ENCODE measurements at regions not wholly inside any gene's neighbourhood (a gene's known extent, or its start where the extent isn't known, plus 50 kb on each side); places are given as distances from the start of the nearest gene placed in this dataset.
"Not testable (repeated sequence)": the region's sequence is repeated elsewhere in the genome, so short reads cannot be mapped to it uniquely, and the experiment has no call there.

DNA sequence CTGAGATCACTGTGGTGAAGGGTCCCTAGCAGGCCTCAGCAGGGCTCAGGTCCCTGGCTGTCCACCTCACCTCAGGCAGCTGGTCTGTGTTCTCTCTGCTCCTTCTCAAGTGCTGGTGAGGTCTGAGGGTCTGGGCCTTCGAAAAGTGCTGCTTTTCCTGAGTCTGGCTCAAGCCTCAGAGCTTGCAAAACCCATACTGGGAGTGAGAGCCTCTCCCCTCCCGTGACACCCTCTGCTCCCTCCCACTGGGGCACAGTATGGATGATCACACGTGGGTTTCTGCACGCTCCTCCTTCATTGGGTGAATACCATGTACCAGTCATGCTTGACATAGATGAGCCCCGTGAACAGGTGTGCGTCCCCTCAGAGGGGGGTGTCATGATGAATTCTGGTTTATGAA lies 73.3 kb upstream of the WASF3 start:
- no peak for DNase-seq

DNA sequence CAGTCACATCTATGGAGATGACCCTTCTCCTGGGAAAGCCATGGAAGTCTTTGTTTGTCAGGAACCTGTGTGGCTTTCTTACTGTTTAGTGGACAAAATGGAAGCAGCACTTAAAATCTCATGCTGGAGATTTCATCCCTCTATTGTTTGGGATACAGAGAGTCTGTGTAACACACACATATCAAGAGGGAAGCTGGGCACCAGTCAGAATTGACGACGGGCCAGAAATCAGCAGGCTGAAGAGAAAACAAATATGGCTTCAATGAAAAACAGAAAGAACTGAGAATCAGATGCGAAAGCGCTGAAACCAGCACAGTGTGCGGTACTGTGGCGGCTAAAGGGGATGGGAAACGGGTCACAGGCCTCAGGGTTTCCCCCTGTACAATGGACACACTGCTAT lies 72.2 kb upstream of the WASF3 start:
- no peak for DNase-seq

DNA sequence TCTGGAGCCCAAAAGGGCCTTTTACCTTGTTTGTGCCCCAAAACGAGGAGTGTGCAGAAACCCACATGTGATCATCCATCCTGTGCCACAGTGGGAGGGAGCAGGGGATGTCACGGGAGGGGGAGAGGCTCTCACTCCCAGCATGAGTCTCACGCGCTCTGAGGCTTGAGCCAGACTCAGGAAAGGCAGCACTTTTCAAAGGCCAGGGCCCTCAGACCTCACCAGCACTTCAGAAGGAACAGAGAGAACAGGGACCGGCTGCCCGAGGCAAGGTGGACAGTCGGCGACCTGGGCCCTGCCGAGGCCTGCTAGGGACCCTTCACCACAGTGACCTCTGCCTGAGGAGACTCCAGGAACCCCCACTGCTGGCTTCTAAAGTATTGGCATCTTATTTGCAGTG lies 71.7 kb upstream of the WASF3 start:
- no peak for DNase-seq

DNA sequence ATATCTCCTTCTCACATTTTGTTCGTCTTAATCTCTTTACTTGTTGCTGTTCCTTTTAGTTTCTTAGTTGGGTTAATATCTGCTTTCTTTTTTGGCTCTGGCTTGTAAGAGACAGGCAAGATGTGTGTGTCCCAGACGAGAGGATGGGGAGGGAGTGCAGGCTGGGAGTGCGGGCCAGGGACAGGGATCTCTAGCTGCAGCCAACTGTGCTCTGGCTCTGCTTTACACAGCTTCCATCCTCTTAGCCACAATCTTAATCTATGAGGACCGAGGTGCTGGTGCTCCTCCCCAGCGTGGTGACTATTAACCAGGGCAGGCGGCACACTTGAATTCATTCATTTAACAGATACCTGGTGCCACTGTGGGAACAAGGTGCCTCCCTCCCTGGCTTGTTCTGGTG lies 70.9 kb upstream of the WASF3 start:
- no peak for DNase-seq

DNA sequence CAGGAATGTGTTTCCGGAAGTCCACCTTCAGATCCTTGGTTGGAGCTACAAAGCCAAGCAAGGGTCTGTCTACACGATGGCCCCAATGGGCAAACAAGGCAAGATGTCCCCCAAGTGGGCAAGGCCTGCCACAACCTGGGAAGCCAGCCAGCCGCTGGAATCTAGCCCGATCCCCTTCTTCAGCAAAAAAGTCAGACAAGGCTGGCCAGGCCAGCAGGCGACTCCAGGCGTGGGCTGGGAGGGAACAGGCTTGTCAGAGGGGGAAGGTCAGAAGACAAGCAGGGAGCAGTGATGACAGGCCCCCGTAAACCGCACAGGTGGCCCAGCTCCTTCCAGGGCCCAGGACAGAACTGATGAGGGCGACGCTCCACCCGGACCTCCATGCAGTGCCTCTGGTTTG lies 69.7 kb upstream of the WASF3 start:
- DNase-seq = no peak

DNA sequence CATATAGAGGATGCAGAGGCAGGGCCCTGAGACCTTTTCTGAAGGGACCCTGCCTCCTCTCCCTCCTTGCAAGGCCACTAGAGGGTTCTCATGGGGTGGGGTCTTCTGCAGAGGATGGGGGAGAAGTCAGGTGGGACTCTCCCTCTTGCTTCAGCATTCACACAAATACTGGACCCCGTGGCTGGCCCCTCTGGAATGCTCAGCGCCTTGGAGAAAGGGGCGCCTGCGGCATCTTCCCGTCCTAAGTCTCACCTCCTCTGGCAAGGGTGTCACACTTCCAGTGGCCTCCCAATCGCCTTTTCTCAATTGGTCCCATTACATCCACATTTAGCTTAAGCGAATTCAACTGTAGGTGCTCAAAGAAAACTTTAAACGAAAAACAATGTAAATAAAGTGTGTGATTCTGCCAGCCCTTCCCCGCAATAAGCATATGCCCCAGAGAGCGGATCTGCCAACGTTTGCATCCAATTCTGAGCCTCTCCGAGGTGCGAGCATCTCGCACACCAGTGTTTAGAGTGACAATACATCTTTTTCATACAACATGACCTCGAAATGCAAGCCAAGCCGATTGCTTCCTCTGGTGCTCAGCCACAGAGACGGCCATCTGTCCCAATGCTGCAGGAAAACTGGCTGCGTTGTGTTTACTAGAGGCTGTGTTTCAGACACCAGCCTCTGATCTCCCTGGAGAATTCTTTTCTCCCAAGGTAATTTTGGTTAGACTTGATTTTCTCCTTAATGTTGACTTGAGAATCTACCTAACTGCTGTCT lies 69.1 kb upstream of the WASF3 start:
- no peak for DNase-seq

DNA sequence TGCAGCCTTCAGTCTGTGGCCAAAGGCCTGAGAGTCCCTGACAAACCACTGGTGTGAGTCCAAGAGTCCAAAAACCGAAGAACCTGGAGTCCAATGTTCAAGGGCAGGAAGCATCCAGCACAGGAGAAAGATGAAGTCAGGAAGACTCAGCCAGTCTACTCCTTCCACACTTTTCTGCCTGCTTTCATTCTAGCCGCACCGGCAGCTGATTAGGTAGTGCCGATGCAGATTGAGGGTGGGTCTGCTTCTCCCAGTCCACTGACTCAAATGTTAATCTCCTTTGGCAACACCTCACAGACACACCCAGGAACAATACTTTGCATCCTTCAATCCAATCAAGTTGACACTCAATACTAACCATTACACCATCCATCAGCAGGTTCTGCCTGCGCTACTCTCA lies 65.2 kb upstream of the WASF3 start:
- DNase-seq = not testable (repeated sequence)

DNA sequence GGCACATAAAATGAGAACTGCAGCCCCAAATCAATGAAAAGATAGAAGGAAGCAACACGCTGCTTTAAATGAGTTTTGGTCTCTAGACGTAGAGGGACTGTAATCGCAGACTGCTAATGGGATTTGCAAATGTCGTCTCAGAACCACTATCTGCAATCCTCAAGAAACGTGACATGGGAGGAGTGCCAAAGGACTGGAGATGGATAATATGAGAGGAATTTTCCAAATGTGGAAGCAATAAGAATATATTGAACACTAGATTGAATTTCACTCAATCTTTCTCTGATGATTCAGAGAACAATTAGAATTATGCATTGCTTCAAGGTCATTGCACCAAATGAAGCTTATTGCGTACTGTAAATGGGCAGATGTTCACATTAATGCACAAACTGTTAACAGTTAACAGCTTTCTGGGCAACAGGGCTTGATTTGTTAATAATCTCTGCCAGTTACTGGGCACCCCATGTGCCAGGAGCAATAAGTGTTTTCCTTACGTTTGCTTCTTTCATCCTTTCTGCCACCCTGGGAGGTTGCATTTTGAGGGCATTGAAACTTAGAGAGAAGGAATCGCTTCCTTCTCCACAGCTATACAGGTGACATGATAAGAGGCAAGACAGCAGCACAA lies 62.8 kb upstream of the WASF3 start:
- no peak for DNase-seq

DNA sequence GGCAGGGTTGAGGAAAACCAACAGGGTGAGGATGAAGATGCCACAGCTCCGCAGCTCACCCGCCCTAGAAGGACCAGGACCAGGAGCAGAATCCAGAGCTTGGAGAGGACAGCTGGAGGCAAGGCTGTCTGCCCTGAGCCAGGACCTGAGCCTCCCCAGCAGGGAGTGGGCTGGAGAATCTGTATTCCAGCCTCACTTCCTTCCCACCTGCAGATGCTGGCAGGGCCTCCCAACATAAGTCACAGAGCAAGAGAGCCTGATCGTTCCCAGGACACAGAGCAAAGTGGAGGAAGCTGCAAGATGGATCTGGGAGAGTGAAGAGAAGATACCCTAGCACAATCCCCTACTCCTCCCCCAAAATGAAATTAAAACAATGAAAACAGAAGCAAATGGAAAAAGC lies 61.7 kb upstream of the WASF3 start:
- DNase-seq = no peak

DNA sequence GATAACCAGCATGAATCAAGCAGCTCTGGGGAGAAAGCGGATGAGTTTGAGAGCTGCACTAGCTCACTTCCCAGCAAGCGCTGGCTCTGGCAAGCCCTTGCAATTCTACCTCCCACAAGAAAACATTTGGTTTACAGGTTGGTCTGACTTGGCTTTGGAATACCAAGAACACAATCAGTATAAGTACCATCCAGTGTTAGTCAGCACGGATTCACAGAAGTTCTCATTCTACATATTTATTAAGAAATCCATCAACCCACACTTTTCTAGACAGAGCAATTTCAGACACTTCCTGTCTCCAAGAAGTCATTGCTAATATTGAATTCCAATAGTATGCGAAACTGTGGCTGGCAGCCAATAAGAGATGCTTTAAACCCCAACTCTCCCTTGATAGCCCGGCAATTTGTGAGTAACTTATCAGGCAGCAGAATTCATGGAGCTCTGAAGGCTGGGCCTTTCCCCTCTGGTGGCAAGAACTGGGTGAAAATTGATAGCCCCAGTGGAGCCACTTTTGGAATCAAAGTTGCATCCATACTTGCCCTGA lies 59.4 kb upstream of the WASF3 start:
- peak; percentile 3 for DNase-seq

DNA sequence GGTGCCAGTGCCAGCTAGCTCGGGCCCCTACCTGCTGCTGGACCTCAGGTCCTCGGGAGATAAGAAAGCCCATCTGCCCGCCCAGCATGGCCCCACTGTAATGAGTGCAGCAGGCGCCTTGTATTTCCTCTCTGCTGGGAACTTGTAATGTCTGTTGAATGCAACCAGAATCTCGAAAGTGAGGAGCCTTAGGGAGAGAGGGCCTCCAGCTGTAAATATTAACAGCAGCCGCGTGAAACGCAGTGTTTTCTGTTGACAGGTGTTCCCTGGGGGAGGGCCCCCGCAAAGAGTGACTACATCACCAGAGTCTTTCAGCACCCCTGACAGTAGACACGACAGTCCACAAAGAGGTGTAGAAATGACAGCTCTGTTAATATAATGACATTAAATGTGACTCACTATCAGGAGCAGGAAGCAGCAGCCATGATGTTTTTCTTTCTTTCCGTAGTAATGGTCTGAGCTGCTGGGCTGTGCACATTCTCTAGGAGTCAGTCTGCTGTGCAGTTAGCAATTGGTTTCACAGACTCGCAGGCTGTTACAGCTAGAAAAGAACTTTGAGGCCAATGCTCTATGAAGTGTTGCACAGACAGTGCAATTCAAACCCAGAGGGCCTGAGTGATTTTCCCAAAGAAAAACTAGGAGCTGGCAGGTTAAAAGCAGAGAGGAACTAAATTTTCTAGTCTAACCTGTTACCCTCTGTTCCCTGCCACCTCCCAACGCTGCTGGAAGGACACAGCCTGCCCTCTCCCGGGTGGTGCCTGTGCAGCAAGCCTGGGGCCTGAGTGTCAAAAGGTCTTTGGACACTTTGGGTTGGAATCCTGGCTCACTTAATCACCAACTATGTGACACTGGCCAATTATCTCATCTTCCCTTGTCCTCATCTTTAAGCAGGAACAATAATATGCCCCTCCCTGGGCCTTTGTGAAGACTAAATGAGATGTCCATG lies 58.6 kb upstream of the WASF3 start:
- DNase-seq = peak; percentile 45

DNA sequence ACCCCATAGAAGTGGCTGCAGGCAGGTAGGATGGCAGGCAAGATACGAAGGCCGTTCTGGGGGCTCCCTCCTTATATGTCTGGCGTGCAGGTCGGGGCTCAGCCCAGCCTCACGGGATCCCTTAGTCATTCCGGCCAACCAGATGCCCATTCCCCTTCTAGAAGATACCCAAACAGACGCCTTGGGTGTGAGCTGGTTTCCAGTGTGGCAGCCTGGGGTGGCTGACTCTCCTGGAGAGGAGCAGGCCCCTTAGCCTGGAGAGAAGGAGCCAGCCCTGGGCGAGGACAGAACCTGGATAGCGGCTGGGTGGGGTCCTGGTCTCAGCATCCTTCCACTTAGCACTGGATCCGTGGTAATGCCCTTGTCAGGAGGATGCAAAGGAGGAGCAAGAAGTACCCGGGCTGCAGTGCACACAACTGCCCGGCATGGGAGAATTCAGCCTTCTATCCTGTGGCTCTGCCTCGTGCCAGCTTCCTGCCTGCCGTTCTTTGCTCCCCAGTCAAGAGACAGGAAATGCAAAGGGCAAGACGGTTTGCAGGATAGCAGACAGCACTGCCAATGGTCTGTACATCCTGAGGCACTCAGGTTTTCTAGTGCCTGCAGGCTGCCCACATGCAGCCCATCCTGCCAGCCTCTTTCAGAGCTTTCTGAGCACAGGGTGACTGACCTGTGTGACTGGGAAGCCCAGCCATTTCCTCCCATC lies 56.7 kb upstream of the WASF3 start:
- DNase-seq = no peak

DNA sequence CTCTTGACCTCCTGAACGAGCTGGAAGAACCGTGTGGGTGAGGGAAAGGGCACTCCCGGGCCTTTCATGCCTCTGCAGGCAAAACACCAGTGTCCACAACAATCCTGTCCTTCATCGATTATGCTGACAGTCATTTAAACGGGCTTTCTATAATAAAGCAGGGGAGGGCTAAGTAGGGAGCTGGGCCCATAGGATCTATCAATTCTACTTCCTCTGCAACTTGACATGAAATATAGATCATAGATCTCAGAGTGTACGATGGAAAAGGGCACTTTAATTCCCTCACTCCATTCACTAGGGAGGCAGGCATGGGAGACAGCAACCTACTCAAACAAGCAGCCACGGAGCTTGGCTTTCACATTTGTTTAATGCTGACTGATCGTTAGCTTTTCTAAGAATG lies 55.8 kb upstream of the WASF3 start:
- no peak for DNase-seq

DNA sequence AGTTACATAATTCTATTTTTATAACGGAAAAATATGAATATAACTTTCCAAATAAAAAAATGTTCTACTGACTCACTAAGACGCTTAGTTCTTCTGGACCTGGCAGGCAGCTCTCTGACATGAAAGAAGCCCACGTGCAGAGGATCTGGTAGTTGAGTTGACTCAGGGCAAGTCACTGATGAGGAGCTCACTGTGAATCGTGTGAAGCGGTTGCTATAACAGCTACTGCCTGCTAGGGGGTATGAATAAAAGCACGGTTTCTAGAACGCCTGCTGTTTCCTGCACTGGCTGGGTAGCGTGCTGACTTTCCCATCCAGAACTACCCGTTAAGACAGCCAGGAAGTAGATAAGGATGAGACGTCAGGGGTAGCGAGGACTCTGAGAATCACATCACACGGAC lies 54.7 kb upstream of the WASF3 start:
- no peak for DNase-seq

DNA sequence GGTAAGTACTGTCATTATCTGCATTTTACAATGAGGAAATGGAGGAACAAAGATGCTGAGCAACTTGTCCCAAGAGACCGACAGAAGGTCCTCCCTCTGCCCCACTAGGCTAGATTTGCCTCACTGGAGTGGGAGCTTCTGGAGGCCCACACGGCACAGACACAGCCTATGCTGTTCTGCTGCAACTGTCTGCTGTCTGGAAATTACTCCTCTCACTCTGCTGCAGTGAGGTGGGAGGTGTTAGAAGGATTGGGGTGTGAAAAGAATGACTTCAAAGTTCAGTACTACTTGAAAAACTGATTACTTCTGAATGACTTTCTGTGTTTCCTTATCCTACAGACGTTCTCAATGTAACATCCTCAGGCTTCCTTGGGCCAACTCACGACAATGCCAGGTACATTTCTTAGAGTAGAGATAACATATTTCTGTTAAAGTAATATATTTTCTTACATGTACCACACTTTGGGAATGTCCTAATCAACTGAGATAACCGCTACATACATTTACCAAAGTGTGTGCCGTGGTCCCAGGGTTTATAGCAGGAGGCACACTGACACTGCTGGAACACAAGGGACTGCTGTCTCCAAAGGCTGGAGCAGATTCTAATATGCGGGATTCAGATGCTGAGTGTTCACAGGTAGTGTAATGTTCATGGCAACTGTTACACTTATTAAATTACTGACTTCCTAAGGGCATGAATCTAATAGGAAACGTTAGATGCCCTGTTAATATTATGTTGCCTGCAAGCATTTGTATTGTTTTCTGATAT lies 53.5 kb upstream of the WASF3 start:
- DNase-seq = no peak
